Peyer's patch (tissue), 4 donors: ENCODE measurements at regions not wholly inside any gene's neighbourhood (a gene's known extent, or its start where the extent isn't known, plus 50 kb on each side); places are given as distances from the start of the nearest gene placed in this dataset.
A peak's percentile ranks its signal among the peaks of the same experiment; 100 is the strongest.

Source experiments
- DNase-seq, 3 donors: peaks; one replicate each; pipeline ENCODE4 v3.0.0-alpha.2; 2017 to 2019
- H3K27ac ChIP-seq, 4 donors: fragments of 200-600 bp; sonication (generic); one replicate each; pipeline ENCODE4 v1.5.1; 2016 to 2019
- H3K27me3 ChIP-seq, 2 donors: fragments of 200-600 bp; sonication (generic); one replicate each; pipeline ENCODE4 v1.5.1; 2019
- H3K36me3 ChIP-seq, 3 donors: fragments of 200-600 bp; sonication (generic); one replicate each; pipeline ENCODE4 v1.5.1; 2016 to 2019
- H3K4me1 ChIP-seq, 4 donors: fragments of 200-600 bp; sonication (generic); one replicate each; pipeline ENCODE4 v1.5.1; 2016 to 2019
- H3K4me3 ChIP-seq, 4 donors: fragments of 200-600 bp; sonication (generic); 1 replicate in 3 of 4; 2 replicates in 1 of 4; pipeline ENCODE4 v1.5.1; 2016 to 2019; ENCODE audit warnings: mild to moderate bottlenecking in 1 of 4
- H3K9me3 ChIP-seq, 4 donors: fragments of 200-600 bp; sonication (generic); one replicate each; pipeline ENCODE4 v1.5.1; 2016 to 2019; ENCODE audit warnings: mild to moderate bottlenecking in 1 of 4
- CTCF ChIP-seq, 6 experiments: fragments of 450-650 bp in 4 of 6; fragments of 200-600 bp in 2 of 6; sonication (generic) in 1 of 6; IDR thresholded peaks; one replicate each; pipeline ENCODE4 v1.5.1; 2017 to 2019; ENCODE audit warnings: antibody characterized with exemption in 6 of 6, mild to moderate bottlenecking in 3 of 6, moderate library complexity in 1 of 6
- POLR2A ChIP-seq, 2 donors: fragments of 450-650 bp; IDR thresholded peaks; one replicate each; pipeline ENCODE4 v1.5.1; 2017; ENCODE audit warnings: antibody characterized with exemption in 2 of 2, mild to moderate bottlenecking in 2 of 2, moderate library complexity in 2 of 2

GRCh38 chr6:74093361-74093760 lies 397.4 kb downstream of the CD109 start:
- H3K27me3 ChIP-seq, result no peaks in the 10 kb centered on the region
- H3K9me3 ChIP-seq, result no peaks in the 10 kb centered on the region
- no peak overlapping the region for H3K4me3 ChIP-seq
- no peaks in the 10 kb centered on the region for H3K4me1 ChIP-seq
- TF ChIP-seq CTCF (IDR thresholded peaks at IDR 0.05) (no peak), POLR2A (IDR thresholded peaks at IDR 0.05) (no peak)
- H3K27ac ChIP-seq, result no peak overlapping the region
- no peak for DNase-seq
- H3K36me3 ChIP-seq, result no peaks in the 10 kb centered on the region

- H3K9me3 ChIP-seq, result no peaks in the 10 kb centered on the region
- TF ChIP-seq CTCF (IDR thresholded peaks at IDR 0.05) (no peak), POLR2A (IDR thresholded peaks at IDR 0.05) (no peak)
- no peak for DNase-seq
- no peak overlapping the region for H3K27ac ChIP-seq
- no peak overlapping the region for H3K4me3 ChIP-seq
- H3K4me1 ChIP-seq, result no peaks in the 10 kb centered on the region
- no peaks in the 10 kb centered on the region for H3K36me3 ChIP-seq
- no peaks in the 10 kb centered on the region for H3K27me3 ChIP-seq
Measured at GRCh38 chr6:74091794-74092157, 395.8 kb downstream of the CD109 start.

GRCh38 chr6:74091136-74091793 lies 395.3 kb downstream of the CD109 start:
- Histone ChIP-seq H3K27me3 (no peaks in the 10 kb centered on the region), H3K27ac (peak overlapping the region in 1 of 4 donors; percentile 11), H3K4me1 (no peaks in the 10 kb centered on the region), H3K36me3 (no peaks in the 10 kb centered on the region), H3K4me3 (no peak overlapping the region), H3K9me3 (no peaks in the 10 kb centered on the region)
- DNase-seq, result no peak
- TF ChIP-seq CTCF (IDR thresholded peaks at IDR 0.05) (peak; percentile 24 to 62 (median 58)), POLR2A (IDR thresholded peaks at IDR 0.05) (no peak)

GRCh38 chr6:74087899-74088298 lies 391.9 kb downstream of the CD109 start:
- Histone ChIP-seq H3K9me3 (no peaks in the 10 kb centered on the region), H3K36me3 (no peaks in the 10 kb centered on the region), H3K4me1 (no peaks in the 10 kb centered on the region), H3K27me3 (no peaks in the 10 kb centered on the region), H3K4me3 (no peak overlapping the region), H3K27ac (no peak overlapping the region)
- DNase-seq, result no peak
- peak in 1 of 6 experiments; percentile 6 for TF ChIP-seq CTCF (IDR thresholded peaks at IDR 0.05)
- no peak for TF ChIP-seq POLR2A (IDR thresholded peaks at IDR 0.05)

GRCh38 chr6:74075896-74076295 lies 379.9 kb downstream of the CD109 start:
- no peak overlapping the region for H3K27ac ChIP-seq
- no peaks in the 10 kb centered on the region for H3K27me3 ChIP-seq
- TF ChIP-seq POLR2A (IDR thresholded peaks at IDR 0.05) (no peak), CTCF (IDR thresholded peaks at IDR 0.05) (no peak)

GRCh38 chr6:74075323-74075722 lies 379.3 kb downstream of the CD109 start:
- Histone ChIP-seq H3K4me1 (no peaks in the 10 kb centered on the region), H3K36me3 (no peaks in the 10 kb centered on the region), H3K27me3 (no peaks in the 10 kb centered on the region), H3K9me3 (no peaks in the 10 kb centered on the region), H3K4me3 (no peak overlapping the region), H3K27ac (no peak overlapping the region)
- DNase-seq, result no peak
- TF ChIP-seq CTCF (IDR thresholded peaks at IDR 0.05) (no peak), POLR2A (IDR thresholded peaks at IDR 0.05) (no peak)

More at GRCh38 chr6:74075896-74076295, 379.9 kb downstream of the CD109 start:
- no peak overlapping the region for H3K4me3 ChIP-seq
- no peaks in the 10 kb centered on the region for H3K9me3 ChIP-seq
- no peaks in the 10 kb centered on the region for H3K4me1 ChIP-seq
- no peak for DNase-seq
- no peaks in the 10 kb centered on the region for H3K36me3 ChIP-seq
